ENCODE measurements at regions not wholly inside any gene's neighbourhood (a gene's known extent, or its start where the extent isn't known, plus 50 kb on each side); places are given as distances from the start of the nearest gene placed in this dataset.

DNA sequence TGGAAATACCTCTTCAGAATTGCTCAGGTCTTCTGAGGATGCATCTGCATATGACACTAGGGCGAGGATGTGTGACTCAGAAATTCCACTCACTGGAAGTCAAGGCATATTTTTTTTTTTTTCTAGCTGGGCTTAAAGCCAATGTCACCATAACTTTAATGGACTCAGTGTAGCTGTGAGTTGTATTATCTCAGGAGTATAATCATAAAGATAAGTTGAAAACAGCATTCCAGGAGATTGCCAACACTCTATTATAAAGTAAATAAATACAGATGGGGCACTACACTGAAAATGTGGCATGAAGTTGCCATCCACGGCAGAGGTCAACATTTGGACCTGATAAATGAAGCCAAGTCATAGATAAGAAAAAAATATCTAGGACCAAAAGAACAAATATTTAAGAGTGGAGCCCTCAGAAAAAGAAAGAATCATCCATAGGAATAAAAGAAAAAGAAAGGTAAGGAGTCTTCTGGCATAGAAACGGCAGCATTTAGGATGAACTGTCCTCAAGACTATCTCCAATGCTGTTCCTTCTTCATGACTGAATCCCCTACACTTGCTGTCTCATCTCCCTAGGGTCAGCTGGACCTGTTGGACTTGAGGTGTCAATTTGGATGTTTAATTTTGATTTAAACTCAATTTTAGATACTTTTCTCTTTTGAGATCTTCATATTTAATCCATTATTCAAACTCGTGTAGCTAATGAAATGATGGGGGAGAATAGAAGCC, 72.9 kb upstream of the CAV2 start:
- H3K79me2 ChIP-seq (ENCODE audit: low read length), result no peaks in the 10 kb centered on the region
- H3K4me1 ChIP-seq (ENCODE audit: low read length), result no peaks in the 10 kb centered on the region
- H3K4me3 ChIP-seq (ENCODE audit: low read length), result no peak overlapping the region
- no peaks in the 10 kb centered on the region for H3K36me3 ChIP-seq (replicated peaks; ENCODE audit: insufficient read depth, low read length)
- no peaks in the 10 kb centered on the region for H3K27me3 ChIP-seq (replicated peaks; ENCODE audit: insufficient read depth, low read length)
- DNase-seq, result no peak
- no peaks in the 10 kb centered on the region for H3F3A ChIP-seq (ENCODE audit: insufficient read depth, low read length)
- H3K4me2 ChIP-seq (ENCODE audit: low read depth, low read length), result no peak overlapping the region
- H3K9ac ChIP-seq (ENCODE audit: low read length), result no peak overlapping the region
- H3K9me2 ChIP-seq (replicated peaks; ENCODE audit: insufficient read depth, low read length), result no peaks in the 10 kb centered on the region
- H3K27ac ChIP-seq (ENCODE audit: low read length), result no peak overlapping the region
- no peaks in the 10 kb centered on the region for H3K9me3 ChIP-seq (replicated peaks; ENCODE audit: insufficient read depth, low read length)
- H2AFZ ChIP-seq (ENCODE audit: low read length), result no peak overlapping the region
- TF ChIP-seq CTCF (IDR thresholded peaks at IDR 0.05; ENCODE audit: low read length) (no peak), EZH2 (optimal IDR thresholded peaks at IDR 0.05; ENCODE audit: low read depth, low read length) (no peak), EZH2phosphoT487 (IDR thresholded peaks at IDR 0.05; ENCODE audit: low read length) (no peak)
- H4K20me1 ChIP-seq (ENCODE audit: insufficient read depth, low read length), result no peaks in the 10 kb centered on the region

DNA sequence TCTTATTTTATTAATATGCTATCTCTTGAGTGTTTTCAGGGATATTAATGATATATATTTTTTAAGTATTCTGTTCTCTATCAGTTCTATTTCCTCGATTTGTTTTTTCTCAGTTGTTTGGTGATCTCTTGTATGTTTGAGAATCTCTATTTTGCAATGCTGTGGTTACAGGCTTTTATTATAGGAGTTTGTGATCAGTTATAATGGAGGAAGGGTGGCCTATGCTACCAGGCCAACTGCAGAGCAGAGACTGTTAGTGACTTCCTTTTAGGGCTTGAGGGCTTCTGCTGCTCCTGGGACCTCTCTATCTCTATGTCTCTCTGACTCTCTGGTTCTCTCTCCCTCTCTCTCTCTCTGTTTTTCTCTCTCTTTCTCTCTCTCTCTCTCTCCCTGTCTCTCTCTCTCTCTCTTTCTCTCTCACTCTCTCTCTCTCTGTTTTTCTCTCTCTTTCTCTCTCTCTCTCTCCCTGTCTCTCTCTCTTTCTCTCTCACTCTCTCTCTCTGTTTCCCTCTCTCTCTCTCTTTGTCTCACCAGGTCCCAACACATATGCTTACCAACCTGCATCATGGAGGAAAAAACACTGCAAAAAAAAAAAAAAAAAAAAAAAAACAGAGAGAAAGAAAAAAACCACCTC, 69.4 kb upstream of the CAV2 start:
- Histone ChIP-seq H3K9ac (ENCODE audit: low read length) (no peak overlapping the region), H3K79me2 (ENCODE audit: low read length) (no peaks in the 10 kb centered on the region), H3K4me2 (ENCODE audit: low read depth, low read length) (no peak overlapping the region), H3K27me3 (replicated peaks; ENCODE audit: insufficient read depth, low read length) (no peaks in the 10 kb centered on the region), H3F3A (ENCODE audit: insufficient read depth, low read length) (no peaks in the 10 kb centered on the region), H3K9me3 (replicated peaks; ENCODE audit: insufficient read depth, low read length) (no peaks in the 10 kb centered on the region), H3K9me2 (replicated peaks; ENCODE audit: insufficient read depth, low read length) (no peaks in the 10 kb centered on the region), H2AFZ (ENCODE audit: low read length) (no peak overlapping the region), H4K20me1 (ENCODE audit: insufficient read depth, low read length) (no peaks in the 10 kb centered on the region), H3K36me3 (replicated peaks; ENCODE audit: insufficient read depth, low read length) (no peaks in the 10 kb centered on the region), H3K4me1 (ENCODE audit: low read length) (no peaks in the 10 kb centered on the region), H3K27ac (ENCODE audit: low read length) (no peak overlapping the region), H3K4me3 (ENCODE audit: low read length) (no peak overlapping the region)
- DNase-seq, result no peak
- TF ChIP-seq EZH2 (optimal IDR thresholded peaks at IDR 0.05; ENCODE audit: low read depth, low read length) (no peak), CTCF (IDR thresholded peaks at IDR 0.05; ENCODE audit: low read length) (no peak), EZH2phosphoT487 (IDR thresholded peaks at IDR 0.05; ENCODE audit: low read length) (no peak)

GRCh38 chr7:116431787-116432526, 67.6 kb upstream of the CAV2 start:
- no peaks in the 10 kb centered on the region for H3K79me2 ChIP-seq (ENCODE audit: low read length)
- TF ChIP-seq EZH2phosphoT487 (IDR thresholded peaks at IDR 0.05; ENCODE audit: low read length) (no peak), CTCF (IDR thresholded peaks at IDR 0.05; ENCODE audit: low read length) (no peak), EZH2 (optimal IDR thresholded peaks at IDR 0.05; ENCODE audit: low read depth, low read length) (no peak)
- no peak overlapping the region for H3K4me3 ChIP-seq (ENCODE audit: low read length)
- no peaks in the 10 kb centered on the region for H3K36me3 ChIP-seq (replicated peaks; ENCODE audit: insufficient read depth, low read length)
- no peak overlapping the region for H3K27ac ChIP-seq (ENCODE audit: low read length)
- no peaks in the 10 kb centered on the region for H3K9me3 ChIP-seq (replicated peaks; ENCODE audit: insufficient read depth, low read length)
- no peaks in the 10 kb centered on the region for H3K4me1 ChIP-seq (ENCODE audit: low read length)
- no peaks in the 10 kb centered on the region for H3F3A ChIP-seq (ENCODE audit: insufficient read depth, low read length)
- DNase-seq, result no peak
- no peaks in the 10 kb centered on the region for H3K27me3 ChIP-seq (replicated peaks; ENCODE audit: insufficient read depth, low read length)
- no peak overlapping the region for H3K4me2 ChIP-seq (ENCODE audit: low read depth, low read length)
- no peaks in the 10 kb centered on the region for H4K20me1 ChIP-seq (ENCODE audit: insufficient read depth, low read length)
- H3K9me2 ChIP-seq (replicated peaks; ENCODE audit: insufficient read depth, low read length), result no peaks in the 10 kb centered on the region
- H2AFZ ChIP-seq (ENCODE audit: low read length), result no peak overlapping the region
- no peak overlapping the region for H3K9ac ChIP-seq (ENCODE audit: low read length)
